ENCODE measurements at regions not wholly inside any gene's neighbourhood (a gene's known extent, or its start where the extent isn't known, plus 50 kb on each side); places are given as distances from the start of the nearest gene placed in this dataset.
"Not testable (repeated sequence)": the region's sequence is repeated elsewhere in the genome, so short reads cannot be mapped to it uniquely, and the experiment has no call there.

- DNase-seq = no peak
Measured at GRCh38 chr12:9364224-9365176, 156.3 kb upstream of the PZP start.

- no peak for DNase-seq
Measured at GRCh38 chr12:9363145-9363544, 154.9 kb upstream of the PZP start.

GRCh38 chr12:9361879-9362326, 153.7 kb upstream of the PZP start:
- no peak for DNase-seq

- not testable (repeated sequence) for DNase-seq
Measured at GRCh38 chr12:9354009-9354754, 146.0 kb upstream of the PZP start.

- no peak for DNase-seq
Measured at GRCh38 chr12:9351136-9351535, 142.9 kb upstream of the PZP start.

- no peak for DNase-seq
Measured at GRCh38 chr12:9349888-9350885, 142.0 kb upstream of the PZP start.

GRCh38 chr12:9348906-9349518, 140.8 kb upstream of the PZP start:
- no peak for DNase-seq

- no peak for DNase-seq
Measured at GRCh38 chr12:9347328-9348127, 139.3 kb upstream of the PZP start.

GRCh38 chr12:9346866-9347327, 138.7 kb upstream of the PZP start:
- no peak for DNase-seq

GRCh38 chr12:9345171-9345570, 137.0 kb upstream of the PZP start:
- DNase-seq = no peak

GRCh38 chr12:9344541-9344940, 136.3 kb upstream of the PZP start:
- no peak for DNase-seq

- no peak for DNase-seq
Measured at GRCh38 chr12:9343731-9344130, 135.5 kb upstream of the PZP start.

- DNase-seq = no peak
Measured at GRCh38 chr12:9342614-9343353, 134.6 kb upstream of the PZP start.

GRCh38 chr12:9341260-9341585, 133.0 kb upstream of the PZP start:
- no peak for DNase-seq

GRCh38 chr12:9340422-9341259, 132.4 kb upstream of the PZP start:
- no peak for DNase-seq

GRCh38 chr12:9337656-9338055, 129.5 kb upstream of the PZP start:
- no peak for DNase-seq

- not testable (repeated sequence) for DNase-seq
Measured at GRCh38 chr12:9336375-9337011, 128.3 kb upstream of the PZP start.

GRCh38 chr12:9335867-9336266, 127.7 kb upstream of the PZP start:
- no peak for DNase-seq

- DNase-seq = no peak
Measured at GRCh38 chr12:9334964-9335363, 126.8 kb upstream of the PZP start.

All from hematopoietic multipotent progenitor cell treated with erythropoietin and hydrocortisone succinate and interleukin-3 and kit ligand, for 8 days (in vitro differentiated cells).